Fibroblast of the aortic adventitia (primary cell): ENCODE measurements at regions not wholly inside any gene's neighbourhood (a gene's known extent, or its start where the extent isn't known, plus 50 kb on each side); places are given as distances from the start of the nearest gene placed in this dataset.
A peak's percentile ranks its signal among the peaks of the same experiment; 100 is the strongest.

Experiments used
- DNase-seq: peaks from one replicate; pipeline ENCODE4 v3.0.0-alpha.2; 2010; ENCODE audit warnings: low read depth
- H3K4me3 ChIP-seq: 2 replicates; pipeline ENCODE4 v1.5.1; 2011; ENCODE audit warnings: low read depth, mild to moderate bottlenecking, control low read depth, low read length, moderate library complexity
- TF ChIP-seq, protein P1 (sequence below): IDR thresholded peaks from 2 replicates; pipeline ENCODE4 v1.5.1; 2011; ENCODE audit warnings: mild to moderate bottlenecking, low read length, control low read depth, inconsistent platforms; ENCODE audit not compliant: insufficient read depth

DNA sequence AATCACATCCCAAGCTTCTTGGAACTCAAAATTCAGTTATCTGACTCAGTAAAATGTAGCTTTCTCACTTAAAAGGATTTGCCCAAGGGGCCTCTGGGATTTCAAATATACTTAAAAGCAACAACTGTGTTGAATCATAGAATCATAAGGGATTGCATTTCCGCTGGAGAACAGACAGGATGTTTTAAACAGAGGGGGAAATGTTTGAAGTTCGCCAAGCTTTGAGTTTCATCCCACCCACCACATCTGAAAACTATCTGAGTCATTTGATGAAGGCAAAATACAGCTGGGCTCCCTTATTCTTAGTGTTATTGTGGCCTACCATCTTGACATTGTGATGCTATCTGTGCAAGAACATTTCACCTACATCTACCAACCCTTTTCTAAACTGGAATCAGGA, 73.5 kb downstream of the PPP1R2C start:
- no peak overlapping the region for H3K4me3 ChIP-seq
- peak; percentile 54 for DNase-seq
- TF ChIP-seq, protein P1, sequence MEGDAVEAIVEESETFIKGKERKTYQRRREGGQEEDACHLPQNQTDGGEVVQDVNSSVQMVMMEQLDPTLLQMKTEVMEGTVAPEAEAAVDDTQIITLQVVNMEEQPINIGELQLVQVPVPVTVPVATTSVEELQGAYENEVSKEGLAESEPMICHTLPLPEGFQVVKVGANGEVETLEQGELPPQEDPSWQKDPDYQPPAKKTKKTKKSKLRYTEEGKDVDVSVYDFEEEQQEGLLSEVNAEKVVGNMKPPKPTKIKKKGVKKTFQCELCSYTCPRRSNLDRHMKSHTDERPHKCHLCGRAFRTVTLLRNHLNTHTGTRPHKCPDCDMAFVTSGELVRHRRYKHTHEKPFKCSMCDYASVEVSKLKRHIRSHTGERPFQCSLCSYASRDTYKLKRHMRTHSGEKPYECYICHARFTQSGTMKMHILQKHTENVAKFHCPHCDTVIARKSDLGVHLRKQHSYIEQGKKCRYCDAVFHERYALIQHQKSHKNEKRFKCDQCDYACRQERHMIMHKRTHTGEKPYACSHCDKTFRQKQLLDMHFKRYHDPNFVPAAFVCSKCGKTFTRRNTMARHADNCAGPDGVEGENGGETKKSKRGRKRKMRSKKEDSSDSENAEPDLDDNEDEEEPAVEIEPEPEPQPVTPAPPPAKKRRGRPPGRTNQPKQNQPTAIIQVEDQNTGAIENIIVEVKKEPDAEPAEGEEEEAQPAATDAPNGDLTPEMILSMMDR, result no peak

DNA sequence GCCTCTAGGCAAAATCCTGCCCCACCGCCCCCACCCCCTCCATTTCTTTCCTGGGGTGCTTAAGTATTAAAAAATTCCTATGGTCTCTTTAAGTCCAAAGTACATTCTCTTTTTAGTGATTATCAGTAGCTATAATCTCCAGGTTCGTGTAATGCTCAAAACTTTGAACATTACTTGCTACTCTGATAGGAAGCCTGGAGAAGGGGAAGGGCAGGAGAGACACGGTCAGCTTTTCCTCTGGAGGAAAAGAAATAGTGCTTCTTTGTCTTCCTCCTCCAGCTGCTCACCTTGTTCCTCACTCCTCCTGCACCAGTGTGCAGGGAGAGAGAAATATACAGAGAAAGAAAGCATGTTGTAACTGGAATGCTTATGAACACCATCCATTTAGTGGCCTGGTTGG, 80.4 kb downstream of the PPP1R2C start:
- TF ChIP-seq, protein P1, result no peak
- no peak for DNase-seq
- H3K4me3 ChIP-seq, result no peak overlapping the region

DNA sequence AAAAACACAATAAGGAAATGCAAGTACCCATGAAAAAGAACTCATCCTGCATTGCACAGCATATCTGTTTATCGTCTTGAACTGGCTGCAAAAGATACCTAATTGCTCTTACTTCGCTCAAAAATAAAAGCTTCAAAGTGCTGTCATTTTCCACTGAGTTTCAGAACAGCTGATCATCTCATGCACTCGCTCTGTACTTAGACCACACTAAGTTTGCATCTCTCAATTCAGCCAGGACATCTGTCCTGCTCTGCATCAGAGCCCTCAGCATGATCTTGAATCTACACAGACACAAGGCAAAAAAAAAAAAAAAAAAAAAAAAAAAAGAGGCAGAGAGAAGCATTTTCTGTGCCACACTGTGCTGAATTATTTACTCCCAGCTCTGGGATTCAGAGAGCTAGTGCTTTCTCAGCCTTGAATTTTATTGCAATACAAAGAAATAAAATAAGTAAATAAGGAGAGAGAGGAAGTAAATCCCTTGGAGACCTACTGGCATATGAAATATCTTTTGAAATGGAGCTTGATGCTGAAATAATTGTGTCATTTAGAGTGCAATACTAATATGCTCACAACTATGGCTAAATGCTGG, 81.3 kb downstream of the PPP1R2C start:
- DNase-seq, result no peak
- TF ChIP-seq, protein P1, result no peak
- H3K4me3 ChIP-seq, result no peak overlapping the region

DNA sequence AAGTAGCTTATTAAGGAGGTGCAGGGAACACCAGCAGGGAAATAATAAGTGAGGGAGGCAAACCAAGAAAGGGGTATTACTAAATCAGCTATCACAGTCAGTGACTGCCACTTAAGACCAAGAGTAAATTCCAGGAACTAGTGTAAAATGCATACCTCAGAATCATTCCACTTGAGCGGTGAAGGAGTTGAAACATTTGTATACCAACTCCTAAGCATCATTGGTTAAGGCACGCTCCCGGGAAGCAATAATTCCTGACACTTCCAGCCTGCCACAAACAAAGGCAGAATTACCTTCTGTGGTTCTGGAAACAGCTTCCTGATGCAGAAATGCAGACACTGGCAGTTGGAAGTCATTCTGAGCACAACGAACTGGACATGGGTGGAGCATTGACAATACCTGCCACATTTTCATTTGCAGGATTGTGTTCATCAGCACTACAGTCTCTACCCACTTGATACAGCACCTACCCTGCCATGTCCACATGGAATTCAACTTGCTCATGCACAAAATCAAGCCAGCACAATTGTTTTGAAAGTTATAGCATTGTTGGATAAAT, 82.1 kb downstream of the PPP1R2C start:
- TF ChIP-seq, protein P1, result no peak
- H3K4me3 ChIP-seq, result no peak overlapping the region
- no peak for DNase-seq

DNA sequence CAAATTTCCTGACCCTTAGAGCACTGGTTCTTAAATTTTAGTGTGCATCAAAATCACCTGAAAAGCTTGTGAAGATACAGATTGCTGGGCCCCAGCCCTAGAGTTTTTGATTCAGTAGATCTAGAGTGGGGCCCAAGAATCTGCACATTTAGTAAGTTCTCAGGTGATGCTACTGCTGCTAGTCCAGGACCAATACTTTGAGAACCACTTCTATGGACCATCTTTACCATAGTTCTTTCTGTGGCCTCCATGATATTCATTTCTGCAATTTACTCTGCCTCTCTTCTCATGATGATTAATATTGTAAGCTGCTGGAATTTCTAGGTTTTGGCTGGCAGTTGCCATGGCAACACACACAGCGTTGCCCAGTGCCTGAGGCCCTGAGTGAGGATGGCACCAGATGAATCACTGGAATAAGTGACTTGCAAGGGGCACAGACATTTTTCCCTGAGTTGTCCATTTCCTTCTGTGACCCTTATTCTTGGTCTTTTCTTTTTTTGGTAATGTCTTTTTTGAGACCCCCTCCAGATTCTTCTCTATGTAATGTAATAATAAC, 83.6 kb downstream of the PPP1R2C start:
- no peak for DNase-seq
- TF ChIP-seq, protein P1, result no peak
- no peak overlapping the region for H3K4me3 ChIP-seq

DNA sequence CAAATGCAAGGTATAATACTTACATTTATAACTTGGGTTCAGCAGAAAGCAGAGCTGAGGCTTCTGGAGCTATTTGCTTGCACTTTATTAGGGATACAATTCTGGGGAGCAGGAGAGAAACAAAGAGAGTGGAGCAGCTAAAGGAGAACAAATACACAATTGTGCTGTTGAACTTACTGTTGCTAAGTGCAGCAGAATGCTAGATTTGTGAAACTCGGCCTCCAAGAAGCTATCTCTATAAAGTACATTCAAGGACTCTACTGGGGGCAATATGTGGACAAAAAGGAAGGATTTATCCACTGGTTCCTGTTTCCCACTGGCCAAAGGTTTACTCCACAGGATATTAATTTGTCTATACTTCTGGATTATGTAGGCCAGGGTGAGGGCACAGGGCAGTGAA, 86.8 kb downstream of the PPP1R2C start:
- DNase-seq, result no peak
- H3K4me3 ChIP-seq, result no peak overlapping the region
- TF ChIP-seq, protein P1, result no peak

DNA sequence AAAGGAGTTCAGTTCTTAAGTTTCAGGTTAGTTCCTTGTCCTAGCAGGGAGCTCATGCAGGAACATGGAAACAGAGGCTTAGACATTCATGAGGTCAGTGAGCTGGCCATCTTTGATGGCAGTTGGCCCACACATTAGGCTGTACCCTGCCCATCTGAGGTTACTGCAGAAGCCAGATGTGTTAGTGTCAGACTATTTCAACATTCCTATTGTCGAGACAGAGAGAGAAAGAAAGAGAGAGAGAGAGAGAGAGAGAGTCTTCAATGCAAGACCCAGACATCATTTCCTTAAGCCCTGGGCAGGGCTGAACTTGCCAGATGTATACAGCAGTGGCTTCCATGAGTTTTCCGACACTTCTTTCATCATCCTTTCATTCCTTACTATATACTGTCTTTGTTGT, 91.3 kb downstream of the PPP1R2C start:
- no peak overlapping the region for H3K4me3 ChIP-seq
- TF ChIP-seq, protein P1, result no peak
- DNase-seq, result peak; percentile 33
